CD14-positive monocyte (primary cell): ENCODE measurements at regions not wholly inside any gene's neighbourhood (a gene's known extent, or its start where the extent isn't known, plus 50 kb on each side); places are given as distances from the start of the nearest gene placed in this dataset.

Experiments used
- DNase-seq, 3 donors: peaks; one replicate each; pipeline ENCODE4 v3.0.0-alpha.2; 2011 to 2022
- H2AFZ ChIP-seq: 2 replicates; pipeline ENCODE4 v1.6.0; 2012; ENCODE audit warnings: mild to moderate bottlenecking, low read depth, low read length, inconsistent platforms; ENCODE audit not compliant: insufficient read depth, poor library complexity, severe bottlenecking
- H3K27ac ChIP-seq, 2 donors: 1 replicate in 1 of 2; 2 replicates in 1 of 2; pipeline ENCODE4 v1.5.1; 2012 to 2013; ENCODE audit warnings: low read length in 2 of 2, control low read depth in 1 of 2, inconsistent platforms in 1 of 2, low read depth in 1 of 2, mild to moderate bottlenecking in 1 of 2
- H3K27me3 ChIP-seq, 2 donors: one replicate each; pipeline versions ENCODE4 v1.6.0 to v1.6.1; 2011 to 2013; ENCODE audit warnings: low read length in 2 of 2; ENCODE audit not compliant: control insufficient read depth in 2 of 2, insufficient read depth in 2 of 2
- H3K36me3 ChIP-seq, 2 donors: replicated peaks in 1 of 2; 1 replicate in 1 of 2; 2 replicates in 1 of 2; pipeline versions ENCODE4 v1.5.1 to v1.6.1; 2012 to 2013; ENCODE audit warnings: low read length in 2 of 2, control low read depth in 1 of 2, inconsistent platforms in 1 of 2, mild to moderate bottlenecking in 1 of 2; ENCODE audit not compliant: insufficient read depth in 2 of 2, control insufficient read depth in 1 of 2
- H3K4me1 ChIP-seq, 2 donors: 1 replicate in 1 of 2; 2 replicates in 1 of 2; pipeline versions ENCODE4 v1.5.1 to v1.6.1; 2012 to 2013; ENCODE audit warnings: low read length in 2 of 2, control low read depth in 1 of 2, inconsistent platforms in 1 of 2, mild to moderate bottlenecking in 1 of 2, moderate library complexity in 1 of 2; ENCODE audit not compliant: insufficient read depth in 2 of 2, control insufficient read depth in 1 of 2
- H3K4me2 ChIP-seq: replicated peaks from 2 replicates; pipeline ENCODE3; 2012; ENCODE audit warnings: low read length, moderate library complexity, mild to moderate bottlenecking; ENCODE audit not compliant: poor library complexity, severe bottlenecking; ENCODE audit errors: extremely low read depth
- H3K4me3 ChIP-seq, 3 experiments: fragments of 200-600 bp in 1 of 3; sonication (generic) in 1 of 3; replicated peaks in 1 of 3; 1 replicate in 2 of 3; 2 replicates in 1 of 3; pipeline ENCODE4 v1.5.1; 2011 to 2013; ENCODE audit warnings: low read length in 3 of 3, mild to moderate bottlenecking in 3 of 3, control low read depth in 2 of 3, low read depth in 2 of 3, inconsistent platforms in 1 of 3, moderate library complexity in 1 of 3
- H3K79me2 ChIP-seq: 2 replicates; pipeline ENCODE4 v1.6.0; 2012; ENCODE audit warnings: mild to moderate bottlenecking, control low read depth, inconsistent platforms, low read length, moderate library complexity; ENCODE audit not compliant: insufficient read depth
- H3K9ac ChIP-seq: 2 replicates; pipeline ENCODE4 v1.6.0; 2017; ENCODE audit warnings: low read length, mild to moderate bottlenecking; ENCODE audit not compliant: insufficient read depth, poor library complexity, severe bottlenecking
- H3K9me3 ChIP-seq, 2 donors: replicated peaks in 1 of 2; 1 replicate in 1 of 2; 2 replicates in 1 of 2; pipeline versions ENCODE4 v1.5.1 to v1.6.1; 2012 to 2013; ENCODE audit warnings: low read length in 2 of 2, control low read depth in 1 of 2; ENCODE audit not compliant: control insufficient read depth in 1 of 2, insufficient read depth in 1 of 2
- H4K20me1 ChIP-seq: 2 replicates; pipeline ENCODE4 v1.6.0; 2012; ENCODE audit warnings: mild to moderate bottlenecking, low read length, control low read depth, moderate library complexity; ENCODE audit not compliant: insufficient read depth
- H3K27ac Mint-ChIP-seq, 7 donors: one replicate each; pipeline ENCODE4 v1.8.0; 2020; ENCODE audit warnings: mild to moderate bottlenecking in 7 of 7, mixed read lengths in 7 of 7, moderate library complexity in 6 of 7, inconsistent platforms in 2 of 7
- H3K27me3 Mint-ChIP-seq, 3 donors: one replicate each; pipeline ENCODE4 v1.8.0; 2021 to 2022; ENCODE audit warnings: low read depth in 3 of 3, mild to moderate bottlenecking in 3 of 3, mixed read lengths in 3 of 3, moderate library complexity in 3 of 3, inconsistent platforms in 1 of 3
- H3K36me3 Mint-ChIP-seq, 2 donors: one replicate each; pipeline ENCODE4 v1.8.0; 2020; ENCODE audit warnings: mixed read lengths in 2 of 2, inconsistent platforms in 1 of 2, mild to moderate bottlenecking in 1 of 2
- H3K4me1 Mint-ChIP-seq: one replicate; pipeline ENCODE4 v1.8.0; 2020; ENCODE audit warnings: mild to moderate bottlenecking, mixed read lengths
- H3K4me3 Mint-ChIP-seq, 2 donors: one replicate each; pipeline ENCODE4 v1.8.0; 2020; ENCODE audit warnings: mild to moderate bottlenecking in 2 of 2, mixed read lengths in 2 of 2, moderate library complexity in 1 of 2
- H3K9me3 Mint-ChIP-seq, 7 donors: one replicate each; pipeline ENCODE4 v1.8.0; 2020 to 2022; ENCODE audit warnings: mixed read lengths in 7 of 7, mild to moderate bottlenecking in 6 of 7, moderate library complexity in 6 of 7, inconsistent platforms in 2 of 7
- WGBS: methylation state at CpG from one replicate; pipeline ENCODE4 v1.1.5; 2013; ENCODE audit warnings: missing lambda C conversion rate; ENCODE audit not compliant: insufficient coverage; 5-methylcytosine and 5-hydroxymethylcytosine counted together
- intact Hi-C, 2 donors: fragments of 100-400 bp; cut with micrococcal nuclease; formaldehyde crosslinking; loops; one replicate each; pipeline versions ENCODE4 v1.15.0 to v1.15.1; 2023
- TF ChIP-seq, protein P1 (sequence below): fragments of 200-600 bp; IDR thresholded peaks from one replicate; pipeline ENCODE4 v1.8.0; 2022; ENCODE audit warnings: antibody characterized with exemption, mild to moderate bottlenecking

DNA sequence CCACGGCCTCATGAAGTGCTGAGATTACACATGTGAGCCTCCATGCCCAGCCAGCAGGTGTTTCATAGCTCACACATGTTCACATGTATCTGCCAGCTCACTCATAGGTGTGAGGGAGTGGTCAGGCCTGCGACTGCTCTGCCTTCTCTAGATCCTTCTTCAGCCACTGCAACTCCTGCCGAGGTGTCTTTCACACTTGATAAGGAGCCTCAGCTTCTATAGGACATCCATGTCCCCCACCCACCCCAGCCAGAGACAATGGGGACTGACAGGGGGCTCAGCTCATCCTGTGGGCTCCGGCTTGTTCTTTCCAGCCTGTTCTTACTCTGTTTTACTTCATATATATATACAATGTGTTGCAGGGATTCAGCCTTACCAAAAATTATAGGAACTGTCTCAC lies 286.5 kb upstream of the MGAT5 start:
- H3K4me3 ChIP-seq: no peak overlapping the region
- H3K36me3 Mint-ChIP-seq: no peaks in the 10 kb centered on the region
- TF ChIP-seq, protein P1, sequence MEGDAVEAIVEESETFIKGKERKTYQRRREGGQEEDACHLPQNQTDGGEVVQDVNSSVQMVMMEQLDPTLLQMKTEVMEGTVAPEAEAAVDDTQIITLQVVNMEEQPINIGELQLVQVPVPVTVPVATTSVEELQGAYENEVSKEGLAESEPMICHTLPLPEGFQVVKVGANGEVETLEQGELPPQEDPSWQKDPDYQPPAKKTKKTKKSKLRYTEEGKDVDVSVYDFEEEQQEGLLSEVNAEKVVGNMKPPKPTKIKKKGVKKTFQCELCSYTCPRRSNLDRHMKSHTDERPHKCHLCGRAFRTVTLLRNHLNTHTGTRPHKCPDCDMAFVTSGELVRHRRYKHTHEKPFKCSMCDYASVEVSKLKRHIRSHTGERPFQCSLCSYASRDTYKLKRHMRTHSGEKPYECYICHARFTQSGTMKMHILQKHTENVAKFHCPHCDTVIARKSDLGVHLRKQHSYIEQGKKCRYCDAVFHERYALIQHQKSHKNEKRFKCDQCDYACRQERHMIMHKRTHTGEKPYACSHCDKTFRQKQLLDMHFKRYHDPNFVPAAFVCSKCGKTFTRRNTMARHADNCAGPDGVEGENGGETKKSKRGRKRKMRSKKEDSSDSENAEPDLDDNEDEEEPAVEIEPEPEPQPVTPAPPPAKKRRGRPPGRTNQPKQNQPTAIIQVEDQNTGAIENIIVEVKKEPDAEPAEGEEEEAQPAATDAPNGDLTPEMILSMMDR: no peak
- no peak overlapping the region for H2AFZ ChIP-seq
- no peaks in the 10 kb centered on the region for H4K20me1 ChIP-seq
- WGBS: 100% methylated on average over 1 of the region's 4 CpGs
- H3K9me3 ChIP-seq: no peaks in the 10 kb centered on the region
- no peaks in the 10 kb centered on the region for H3K36me3 ChIP-seq
- intact Hi-C loops: no loop called here
- no peak overlapping the region for H3K9ac ChIP-seq
- no peaks in the 10 kb centered on the region for H3K27me3 ChIP-seq
- H3K79me2 ChIP-seq: no peaks in the 10 kb centered on the region
- H3K27ac ChIP-seq: no peak overlapping the region
- H3K4me1 Mint-ChIP-seq: peaks cover 2% of the 10 kb centered on the region
- no peak overlapping the region for H3K4me3 Mint-ChIP-seq
- H3K4me2 ChIP-seq: no peak overlapping the region
- DNase-seq: no peak
- no peaks in the 10 kb centered on the region for H3K4me1 ChIP-seq
- peaks cover 0 to 3% (median 0%) of the 10 kb centered on the region in 7 donors for H3K9me3 Mint-ChIP-seq
- peak overlapping the region in 1 of 7 donors; percentile 15 for H3K27ac Mint-ChIP-seq
- H3K27me3 Mint-ChIP-seq: peaks cover 0 to 3% (median 0%) of the 10 kb centered on the region in 3 donors

DNA sequence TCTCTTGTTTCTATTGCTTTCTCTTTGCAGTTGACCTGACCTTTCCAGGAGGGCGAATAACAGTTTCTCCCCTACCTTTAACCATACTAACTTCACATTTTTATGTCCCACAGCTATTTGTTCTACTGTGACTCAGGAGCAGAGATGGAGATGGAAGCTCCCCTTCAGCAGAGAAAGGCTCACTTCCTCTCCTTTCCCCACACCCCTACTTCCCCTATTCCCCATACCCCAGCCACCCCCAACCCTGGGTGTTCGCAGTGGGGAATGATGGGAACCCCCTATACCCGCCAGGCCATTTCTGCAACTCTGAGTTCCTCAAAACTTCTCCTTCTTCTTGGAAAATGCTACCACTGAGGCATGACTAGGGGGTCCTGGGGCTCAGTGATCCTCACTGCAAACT lies 285.4 kb upstream of the MGAT5 start:
- H3K4me2 ChIP-seq: no peak overlapping the region
- H3K27ac ChIP-seq: no peak overlapping the region
- no peaks in the 10 kb centered on the region for H4K20me1 ChIP-seq
- DNase-seq: peak in 1 of 3 donors; percentile 23
- H3K79me2 ChIP-seq: no peaks in the 10 kb centered on the region
- H3K9ac ChIP-seq: no peak overlapping the region
- Mint-ChIP-seq H3K9me3 (peaks cover 0 to 3% (median 0%) of the 10 kb centered on the region in 7 donors), H3K27me3 (peaks cover 0 to 3% (median 0%) of the 10 kb centered on the region in 3 donors), H3K27ac (no peak overlapping the region), H3K4me3 (no peak overlapping the region), H3K4me1 (peaks cover 2% of the 10 kb centered on the region), H3K36me3 (no peaks in the 10 kb centered on the region)
- no peaks in the 10 kb centered on the region for H3K36me3 ChIP-seq
- TF ChIP-seq, protein P1: no peak
- intact Hi-C loops: no loop called here
- H2AFZ ChIP-seq: no peak overlapping the region
- no peaks in the 10 kb centered on the region for H3K4me1 ChIP-seq
- H3K9me3 ChIP-seq: no peaks in the 10 kb centered on the region
- no peak overlapping the region for H3K4me3 ChIP-seq
- H3K27me3 ChIP-seq: no peaks in the 10 kb centered on the region
- 40% methylated on average over 1 of the region's 3 CpGs for WGBS
